HG03432 (cell line): ENCODE measurements at regions not wholly inside any gene's neighbourhood (a gene's known extent, or its start where the extent isn't known, plus 50 kb on each side); places are given as distances from the start of the nearest gene placed in this dataset.

ENCODE experiments used
- ATAC-seq: cut with Tn5 transposase; IDR thresholded peaks from one replicate; pipeline ENCODE4 v1.9.1; 2021; ENCODE audit warnings: mild to moderate bottlenecking, moderate library complexity; ENCODE audit not compliant: unreplicated experiment

DNA sequence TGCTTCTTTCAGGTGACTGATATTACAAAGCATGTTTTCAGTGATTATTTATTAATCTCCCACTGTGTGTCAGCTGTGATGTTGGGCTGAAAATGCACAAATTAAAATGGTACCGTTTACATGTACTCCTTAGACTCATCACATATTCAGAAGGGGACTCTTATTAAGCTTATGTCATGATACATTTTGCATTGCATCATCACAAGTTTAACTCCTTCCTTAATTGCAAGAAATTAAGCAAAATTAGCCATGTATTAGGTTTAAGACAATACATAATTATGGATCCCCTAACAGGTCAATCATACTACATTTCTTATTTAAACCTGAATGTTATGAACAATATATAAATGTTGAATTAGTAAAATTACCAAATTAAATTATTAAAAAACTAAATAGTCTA is 899.1 kb downstream of the TMEM182 start:
- no peak for ATAC-seq

DNA sequence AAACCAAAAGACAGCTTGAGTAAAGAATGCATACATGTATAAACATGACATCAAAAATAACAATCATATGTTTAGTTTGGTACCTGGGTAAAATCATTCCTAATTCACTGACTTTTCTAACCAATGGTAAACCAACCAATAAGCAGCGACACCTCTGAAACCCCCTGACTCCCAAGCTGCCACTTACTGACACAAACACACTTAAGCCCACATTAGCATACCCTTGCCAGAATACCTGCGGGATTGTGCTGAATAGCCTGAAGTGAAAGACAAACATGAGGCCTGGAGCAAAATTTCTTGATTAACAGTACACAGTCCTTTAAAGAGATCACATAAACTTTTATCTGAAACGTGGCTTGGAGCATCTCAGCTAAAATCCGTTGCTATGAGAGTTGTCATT is 902.9 kb downstream of the TMEM182 start:
- ATAC-seq = no peak

DNA sequence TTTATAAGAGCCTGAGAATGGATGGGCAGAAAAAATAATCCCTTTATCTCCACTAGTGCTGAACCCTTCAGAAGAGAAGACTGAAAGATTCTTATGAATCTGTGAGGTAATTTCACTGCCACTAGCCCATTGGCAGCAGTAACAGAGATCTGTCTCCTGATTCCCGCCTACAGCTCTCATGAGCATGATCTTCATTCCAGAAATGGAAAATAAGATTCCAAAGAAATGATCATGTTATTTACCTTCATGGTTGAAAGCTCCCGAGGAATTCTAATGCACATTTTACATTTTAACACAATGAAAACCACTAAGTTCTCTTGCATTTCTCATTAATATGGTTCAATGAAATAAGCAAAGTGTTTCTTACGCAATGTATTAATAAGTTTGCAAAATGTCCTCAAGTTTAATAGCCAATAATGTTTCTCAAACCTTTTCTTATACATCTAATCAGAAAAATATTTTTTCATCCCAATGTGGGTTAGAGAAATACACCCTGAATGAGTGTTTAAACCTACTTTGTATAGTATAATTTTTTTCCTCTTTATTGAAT is 905.6 kb downstream of the TMEM182 start:
- no peak for ATAC-seq

DNA sequence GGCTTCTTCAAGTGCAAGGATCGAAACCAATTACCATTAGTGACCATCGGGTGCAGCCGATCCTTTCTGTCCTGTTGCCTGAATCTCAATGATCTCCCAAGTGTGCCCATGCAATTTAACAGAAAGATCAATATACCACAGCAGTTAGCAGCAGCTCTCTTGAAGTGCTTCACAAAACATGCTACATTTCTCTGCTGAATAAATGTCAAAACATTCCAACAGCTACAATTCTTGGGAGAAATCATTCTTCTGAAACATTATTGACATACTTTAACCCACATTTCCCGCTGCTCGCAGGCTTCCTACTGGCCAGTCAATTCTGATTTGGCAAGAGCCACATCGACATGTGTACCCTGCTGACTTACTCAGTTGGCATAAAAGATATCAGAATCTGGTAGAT is 907.7 kb downstream of the TMEM182 start:
- ATAC-seq = no peak
